ENCODE measurements at regions not wholly inside any gene's neighbourhood (a gene's known extent, or its start where the extent isn't known, plus 50 kb on each side); places are given as distances from the start of the nearest gene placed in this dataset.

DNA sequence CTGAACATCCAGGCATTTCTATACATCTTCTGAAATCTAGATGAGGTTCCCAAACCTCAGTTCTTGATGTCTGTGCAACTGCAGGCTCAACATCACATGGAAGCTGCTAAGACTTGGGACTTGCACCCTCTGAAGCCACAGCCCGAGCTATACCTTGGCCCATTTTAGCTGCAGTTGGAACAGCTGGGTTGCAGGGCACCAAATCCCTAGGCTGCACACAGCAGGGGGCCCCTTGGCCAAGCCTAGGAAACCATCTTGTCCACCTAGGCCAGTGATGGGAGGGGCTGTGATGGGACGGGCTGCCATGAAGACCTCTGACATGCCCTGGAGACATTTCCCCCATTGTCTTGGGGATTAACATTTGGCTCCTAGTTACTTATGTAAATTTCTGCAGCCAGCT, 415.8 kb upstream of the SUCLG2 start:
- 77% methylated on average over 2 of the region's 2 CpGs; no CpG with 5 or more reads in 1 of the 2 experiments for WGBS, 2 experiments (ENCODE audit: insufficient coverage in 1 of 2, insufficient read length in 1 of 2)

DNA sequence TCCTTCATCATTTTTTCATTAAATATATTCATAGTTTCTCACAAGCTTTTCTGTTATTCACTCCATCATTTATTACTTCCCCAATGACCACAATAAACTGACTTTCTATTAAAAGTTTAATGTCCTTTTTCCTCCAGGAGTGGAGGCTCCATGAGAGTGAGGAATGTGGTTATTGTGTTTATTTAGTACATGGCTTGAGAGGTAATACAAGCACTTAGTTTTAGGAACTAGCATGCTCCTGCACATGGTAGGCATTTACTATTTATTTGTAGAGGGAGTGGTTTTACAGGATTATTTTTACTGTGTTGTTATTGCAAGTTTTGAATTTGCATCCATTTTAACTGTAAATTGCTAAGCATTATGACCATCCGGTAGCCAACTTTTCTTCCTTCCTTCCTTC, 412.9 kb upstream of the SUCLG2 start:
- H3K4me1 ChIP-seq (ENCODE audit: control insufficient read depth, insufficient read depth, low read length), result no peaks in the 10 kb centered on the region
- H3K27me3 ChIP-seq (ENCODE audit: control insufficient read depth, insufficient read depth, low read length, poor library complexity, severe bottlenecking), result no peaks in the 10 kb centered on the region
- peaks cover 15% of the 10 kb centered on the region for H3K9me3 ChIP-seq (ENCODE audit: control insufficient read depth, low read length)
- H3K4me1 Mint-ChIP-seq, result no peaks in the 10 kb centered on the region
- no peak overlapping the region for H3K27ac Mint-ChIP-seq
- 88 to 100% methylated on average over 1 of the region's 1 CpG for WGBS, 2 experiments (ENCODE audit: insufficient coverage in 1 of 2, insufficient read length in 1 of 2)
- no peak overlapping the region for H3K27ac ChIP-seq (ENCODE audit: low read depth, low read length)
- H3K27me3 Mint-ChIP-seq (ENCODE audit: insufficient read depth), result no peaks in the 10 kb centered on the region
- no peaks in the 10 kb centered on the region for H3K36me3 ChIP-seq (ENCODE audit: control insufficient read depth, insufficient read depth, low read length)
- no peak for DNase-seq
- no peak overlapping the region for H3K4me3 ChIP-seq (ENCODE audit: low read length)
- no peak overlapping the region for H3K4me3 Mint-ChIP-seq
- no peak overlapping the region for H3K9ac ChIP-seq (ENCODE audit: extremely low read depth, low read length, poor library complexity, severe bottlenecking)
- TF ChIP-seq, protein P1, sequence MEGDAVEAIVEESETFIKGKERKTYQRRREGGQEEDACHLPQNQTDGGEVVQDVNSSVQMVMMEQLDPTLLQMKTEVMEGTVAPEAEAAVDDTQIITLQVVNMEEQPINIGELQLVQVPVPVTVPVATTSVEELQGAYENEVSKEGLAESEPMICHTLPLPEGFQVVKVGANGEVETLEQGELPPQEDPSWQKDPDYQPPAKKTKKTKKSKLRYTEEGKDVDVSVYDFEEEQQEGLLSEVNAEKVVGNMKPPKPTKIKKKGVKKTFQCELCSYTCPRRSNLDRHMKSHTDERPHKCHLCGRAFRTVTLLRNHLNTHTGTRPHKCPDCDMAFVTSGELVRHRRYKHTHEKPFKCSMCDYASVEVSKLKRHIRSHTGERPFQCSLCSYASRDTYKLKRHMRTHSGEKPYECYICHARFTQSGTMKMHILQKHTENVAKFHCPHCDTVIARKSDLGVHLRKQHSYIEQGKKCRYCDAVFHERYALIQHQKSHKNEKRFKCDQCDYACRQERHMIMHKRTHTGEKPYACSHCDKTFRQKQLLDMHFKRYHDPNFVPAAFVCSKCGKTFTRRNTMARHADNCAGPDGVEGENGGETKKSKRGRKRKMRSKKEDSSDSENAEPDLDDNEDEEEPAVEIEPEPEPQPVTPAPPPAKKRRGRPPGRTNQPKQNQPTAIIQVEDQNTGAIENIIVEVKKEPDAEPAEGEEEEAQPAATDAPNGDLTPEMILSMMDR (conservative IDR thresholded peaks at IDR 0.05), result no peak
- H3K9me3 Mint-ChIP-seq, result peaks cover 21% of the 10 kb centered on the region
- no peaks in the 10 kb centered on the region for H3K36me3 Mint-ChIP-seq (ENCODE audit: low read depth)

More for the DNA sequence above, 415.8 kb upstream of the SUCLG2 start:
- H3K36me3 ChIP-seq (ENCODE audit: control insufficient read depth, insufficient read depth, low read length), result no peaks in the 10 kb centered on the region
- peaks cover 27% of the 10 kb centered on the region for H3K9me3 Mint-ChIP-seq
- no peaks in the 10 kb centered on the region for H3K36me3 Mint-ChIP-seq (ENCODE audit: low read depth)
- no peaks in the 10 kb centered on the region for H3K27me3 ChIP-seq (ENCODE audit: control insufficient read depth, insufficient read depth, low read length, poor library complexity, severe bottlenecking)
- H3K27me3 Mint-ChIP-seq (ENCODE audit: insufficient read depth), result no peaks in the 10 kb centered on the region
- DNase-seq, result no peak
- no peak overlapping the region for H3K9ac ChIP-seq (ENCODE audit: extremely low read depth, low read length, poor library complexity, severe bottlenecking)
- no peaks in the 10 kb centered on the region for H3K4me1 Mint-ChIP-seq
- TF ChIP-seq, protein P1 (conservative IDR thresholded peaks at IDR 0.05), result no peak
- no peak overlapping the region for H3K4me3 Mint-ChIP-seq
- H3K4me1 ChIP-seq (ENCODE audit: control insufficient read depth, insufficient read depth, low read length), result no peaks in the 10 kb centered on the region
- peaks cover 15% of the 10 kb centered on the region for H3K9me3 ChIP-seq (ENCODE audit: control insufficient read depth, low read length)
- no peak overlapping the region for H3K27ac Mint-ChIP-seq
- no peak overlapping the region for H3K27ac ChIP-seq (ENCODE audit: low read depth, low read length)
- H3K4me3 ChIP-seq (ENCODE audit: low read length), result no peak overlapping the region

DNA sequence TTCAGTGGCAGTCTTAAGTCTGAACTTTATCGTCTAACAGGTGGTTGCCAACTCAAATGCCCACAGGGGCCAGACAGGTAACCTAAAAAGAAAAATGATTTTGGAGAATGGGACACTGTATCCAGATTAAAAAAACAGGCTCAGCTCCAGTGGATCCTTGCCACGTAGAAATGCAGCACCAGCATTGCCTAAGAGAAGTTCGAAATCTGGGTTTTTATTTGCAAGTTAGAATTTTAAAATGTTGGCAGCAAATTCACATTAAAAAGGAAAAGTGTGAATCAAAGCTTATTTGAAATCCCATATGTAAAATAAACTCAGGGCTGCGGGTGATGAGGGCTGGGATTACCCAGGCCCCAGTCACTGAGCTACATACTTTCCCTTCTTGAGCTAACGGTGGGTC, 408.5 kb upstream of the SUCLG2 start:
- H3K27ac ChIP-seq (ENCODE audit: low read depth, low read length), result no peak overlapping the region
- H3K27me3 ChIP-seq (ENCODE audit: control insufficient read depth, insufficient read depth, low read length, poor library complexity, severe bottlenecking), result no peaks in the 10 kb centered on the region
- WGBS, 2 experiments (ENCODE audit: insufficient coverage in 1 of 2, insufficient read length in 1 of 2), result 76 to 93% methylated on average over 3 to 5 of the region's 5 CpGs
- H3K9me3 ChIP-seq (ENCODE audit: control insufficient read depth, low read length), result no peaks in the 10 kb centered on the region
- H3K36me3 ChIP-seq (ENCODE audit: control insufficient read depth, insufficient read depth, low read length), result no peaks in the 10 kb centered on the region
- no peaks in the 10 kb centered on the region for H3K27me3 Mint-ChIP-seq (ENCODE audit: insufficient read depth)
- H3K27ac Mint-ChIP-seq, result no peak overlapping the region
- no peaks in the 10 kb centered on the region for H3K9me3 Mint-ChIP-seq
- no peak for DNase-seq
- H3K36me3 Mint-ChIP-seq (ENCODE audit: low read depth), result no peaks in the 10 kb centered on the region
- TF ChIP-seq, protein P1 (conservative IDR thresholded peaks at IDR 0.05), result no peak
- no peaks in the 10 kb centered on the region for H3K4me1 ChIP-seq (ENCODE audit: control insufficient read depth, insufficient read depth, low read length)
- H3K4me3 ChIP-seq (ENCODE audit: low read length), result no peak overlapping the region
- H3K9ac ChIP-seq (ENCODE audit: extremely low read depth, low read length, poor library complexity, severe bottlenecking), result no peak overlapping the region
- no peak overlapping the region for H3K4me3 Mint-ChIP-seq
- no peaks in the 10 kb centered on the region for H3K4me1 Mint-ChIP-seq

Data from endodermal cell (in vitro differentiated cells).